Testis (tissue), 2 donors: ENCODE measurements at regions not wholly inside any gene's neighbourhood (a gene's known extent, or its start where the extent isn't known, plus 50 kb on each side); places are given as distances from the start of the nearest gene placed in this dataset.

ENCODE experiments used
- CTCF ChIP-seq, 3 experiments: fragments of 450-650 bp in 2 of 3; fragments of 200-600 bp in 1 of 3; sonication (generic) in 1 of 3; IDR thresholded peaks; one replicate each; pipeline ENCODE4 v1.5.1; 2016 to 2019; ENCODE audit warnings: antibody characterized with exemption in 3 of 3, mild to moderate bottlenecking in 2 of 3, moderate library complexity in 1 of 3
- POLR2A ChIP-seq: fragments of 450-650 bp; IDR thresholded peaks from one replicate; pipeline ENCODE4 v1.6.1; 2017; ENCODE audit warnings: antibody characterized with exemption, mild to moderate bottlenecking, moderate library complexity

- TF ChIP-seq POLR2A (no peak), CTCF (IDR thresholded peaks at IDR 0.05) (no peak)
These were observed 249.6 kb downstream of the RBFOX3 start for GRCh38 chr17:79361221-79361734.
